GM12878 (cell line): ENCODE measurements at regions not wholly inside any gene's neighbourhood (a gene's known extent, or its start where the extent isn't known, plus 50 kb on each side); places are given as distances from the start of the nearest gene placed in this dataset.

ENCODE experiments used
- ATAC-seq: fragments of 200-7000 bp; cut with Tn5 transposase; 3 replicates; pipeline ENCODE4 v1.9.1; 2020; ENCODE audit warnings: mild to moderate bottlenecking, moderate library complexity
- BruUV-seq: library from RNA; stranded (reverse); fragments of 400-500 nt; replicated peaks from 2 replicates; lab custom pipeline; 2021; lab: Mats Ljungman, UMichigan
- CTCF ChIA-PET: fragments of 300-600 bp; sonication (Branson Sonifier 250); formaldehyde crosslinking; extraction: SDS; loops from one replicate; lab custom pipeline; 2021; ENCODE audit warnings: inconsistent platforms; lab: Yijun Ruan, JAX
- POLR2A ChIA-PET: fragments of 350-600 bp; formaldehyde crosslinking; extraction: SDS; loops from one replicate; lab custom pipeline; 2021; ENCODE audit warnings: inconsistent platforms; lab: Charles Lee
- RAD21 ChIA-PET: fragments of 300-600 bp; sonication (Branson Sonifier 250); formaldehyde crosslinking; loops from one replicate; lab custom pipeline; 2023; ENCODE audit warnings: antibody characterized with exemption; ENCODE audit not compliant: unreplicated experiment; lab: Charles Lee
- SMC1A ChIA-PET: fragments of 300-600 bp; sonication (Branson Sonifier 250); formaldehyde crosslinking; loops from one replicate; lab custom pipeline; 2023; ENCODE audit not compliant: unreplicated experiment, uncharacterized antibody; lab: Charles Lee
- DNase-seq: peaks from one replicate; pipeline ENCODE4 v3.0.0-alpha.2; 2011; ENCODE audit warnings: low read depth, low spot score
- FAIRE-seq: peaks from 3 replicates; lab custom pipeline; 2011; peaks lifted over from hg19 to GRCh38; lab: Jason Lieb, UNC
- H2AFZ ChIP-seq: 2 replicates; pipeline ENCODE4 v1.6.0; 2011; ENCODE audit warnings: low read depth, low read length, control low read depth; ENCODE audit not compliant: control insufficient read depth
- H3K27ac ChIP-seq: 2 replicates; pipeline ENCODE4 v1.5.1; 2011; ENCODE audit warnings: control low read depth; ENCODE audit not compliant: control insufficient read depth, insufficient read depth
- H3K27me3 ChIP-seq, 2 experiments: replicated peaks in 1 of 2; 2 replicates each; pipeline versions ENCODE4 v1.6.0 to v1.6.1; 2011; ENCODE audit warnings: low read length in 1 of 2; ENCODE audit not compliant: control insufficient read depth in 2 of 2, insufficient read depth in 2 of 2
- H3K36me3 ChIP-seq, 2 experiments: 2 replicates each; pipeline ENCODE4 v1.5.1; 2011; ENCODE audit warnings: low read length in 1 of 2; ENCODE audit not compliant: control insufficient read depth in 2 of 2, insufficient read depth in 2 of 2
- H3K4me1 ChIP-seq: 2 replicates; pipeline ENCODE4 v1.6.1; 2011; ENCODE audit warnings: mild to moderate bottlenecking, low read length, moderate library complexity, mixed read lengths; ENCODE audit not compliant: control insufficient read depth, insufficient read depth
- H3K4me2 ChIP-seq: 2 replicates; pipeline ENCODE4 v1.6.0; 2011; ENCODE audit warnings: control low read depth; ENCODE audit not compliant: control insufficient read depth, insufficient read depth
- H3K4me3 ChIP-seq: fragments of 200-600 bp; sonication (generic); 2 replicates; pipeline ENCODE4 v1.5.1; 2016
- H3K79me2 ChIP-seq: 2 replicates; pipeline ENCODE4 v1.6.0; 2011; ENCODE audit warnings: low read length; ENCODE audit not compliant: control insufficient read depth, insufficient read depth
- H3K9ac ChIP-seq: 2 replicates; pipeline ENCODE4 v1.8.0; 2011; ENCODE audit warnings: low read length, control low read depth, mixed read lengths; ENCODE audit not compliant: control insufficient read depth, insufficient read depth
- H3K9me3 ChIP-seq: replicated peaks from 3 replicates; pipeline ENCODE4 v1.5.1; 2011; ENCODE audit warnings: mild to moderate bottlenecking, low read length; ENCODE audit not compliant: control insufficient read depth, insufficient read depth
- H4K20me1 ChIP-seq: 2 replicates; pipeline ENCODE4 v1.6.0; 2011; ENCODE audit not compliant: control insufficient read depth, insufficient read depth
- BCL3 ChIP-seq: IDR thresholded peaks from 2 replicates; pipeline ENCODE4 v1.6.1; 2011; ENCODE audit warnings: borderline replicate concordance, low read depth, mild to moderate bottlenecking, moderate library complexity, low read length; ENCODE audit not compliant: insufficient read depth, poor library complexity, severe bottlenecking
- FOS ChIP-seq: IDR thresholded peaks from 3 replicates; pipeline ENCODE4 v1.6.1; 2011; ENCODE audit warnings: borderline replicate concordance; ENCODE audit not compliant: insufficient read length; ENCODE audit errors: extremely low read depth
- FOXK2 ChIP-seq: fragments of 450-650 bp; IDR thresholded peaks from 2 replicates; pipeline ENCODE4 v1.6.1; 2017; ENCODE audit warnings: mild to moderate bottlenecking, moderate library complexity
- IKZF2 ChIP-seq, 2 experiments: fragments of 450-650 bp; IDR thresholded peaks; 2 replicates each; pipeline ENCODE4 v1.6.1; 2017; ENCODE audit warnings: mild to moderate bottlenecking in 2 of 2, moderate library complexity in 2 of 2
- JUNB ChIP-seq: IDR thresholded peaks from 2 replicates; pipeline ENCODE4 v1.6.1; 2016; ENCODE audit warnings: antibody characterized with exemption, mild to moderate bottlenecking
- JUND ChIP-seq: IDR thresholded peaks from 2 replicates; pipeline ENCODE4 v1.6.1; 2012; ENCODE audit warnings: low read depth, mild to moderate bottlenecking, low read length, improper control_type of control experiment, moderate library complexity
- MYB ChIP-seq: fragments of 150-350 bp; IDR thresholded peaks from 2 replicates; pipeline ENCODE4 v1.6.1; 2014; ENCODE audit warnings: mild to moderate bottlenecking, low read depth, low read length, borderline replicate concordance
- SP1 ChIP-seq: IDR thresholded peaks from one replicate; pipeline ENCODE4 v1.6.1; 2011; ENCODE audit warnings: low read depth, low read length
- ZNF384 ChIP-seq: IDR thresholded peaks from 2 replicates; pipeline ENCODE4 v1.6.1; 2012; ENCODE audit warnings: low read depth, mild to moderate bottlenecking, low read length, improper control_type of control experiment, borderline replicate concordance
- ZNF592 ChIP-seq: fragments of 450-650 bp; IDR thresholded peaks from 2 replicates; pipeline ENCODE4 v1.6.1; 2017; ENCODE audit warnings: mild to moderate bottlenecking, moderate library complexity
- ZSCAN29 ChIP-seq: fragments of 450-650 bp; IDR thresholded peaks from 2 replicates; pipeline ENCODE4 v1.6.1; 2017; ENCODE audit warnings: mild to moderate bottlenecking, moderate library complexity
- WGBS: methylation state at CpG from one replicate; pipeline ENCODE4 v1.1.6; 2016; ENCODE audit warnings: low lambda C conversion rate; ENCODE audit not compliant: insufficient replicate concordance, insufficient coverage; ENCODE audit errors: missing lambda C conversion rate; 5-methylcytosine and 5-hydroxymethylcytosine counted together
- in situ Hi-C: fragments of 300-500 bp; cut with MboI; formaldehyde crosslinking; loops from 9 replicates; pipeline ENCODE4 v1.14.3; 2018; ENCODE audit warnings: mixed read lengths
- intact Hi-C: fragments of 100-400 bp; cut with micrococcal nuclease; formaldehyde crosslinking; loops from one replicate; pipeline ENCODE4 v1.14.2; 2022; ENCODE audit not compliant: unreplicated experiment

- intact Hi-C loops (no loop called here), in situ Hi-C loops (no loop called here)
- POLR2A ChIA-PET, result no interaction called here
- RAD21 ChIA-PET, result no interaction called here
- SMC1A ChIA-PET, result no interaction called here
- Histone ChIP-seq H2AFZ (no peak overlapping the region), H3K9ac (no peak overlapping the region), H3K4me3 (no peak overlapping the region), H3K79me2 (no peaks in the 10 kb centered on the region), H3K27me3 (no peaks in the 10 kb centered on the region), H3K27ac (no peak overlapping the region), H3K4me2 (no peak overlapping the region), H3K36me3 (no peaks in the 10 kb centered on the region), H3K9me3 (no peaks in the 10 kb centered on the region), H4K20me1 (no peaks in the 10 kb centered on the region), H3K4me1 (no peaks in the 10 kb centered on the region)
- DNase-seq, result no peak
- TF ChIP-seq ZNF592 (no peak), ZNF384 (no peak), JUNB (no peak), BCL3 (no peak), IKZF2 (IDR thresholded peaks at IDR 0.05) (no peak), FOXK2 (no peak), JUND (no peak), ZSCAN29 (no peak), MYB (no peak), SP1 (no peak), FOS (no peak)
- no peak for ATAC-seq
- FAIRE-seq, result no peak
- WGBS, result 0% methylated on average over 2 of the region's 2 CpGs
- CTCF ChIA-PET, result no interaction called here
- no TSS peak for BruUV-seq
These were observed 135.1 kb upstream of the SORCS1 start for GRCh38 chr10:107299606-107300005.
